Jurkat, Clone E6-1 (cell line): ENCODE measurements at regions not wholly inside any gene's neighbourhood (a gene's known extent, or its start where the extent isn't known, plus 50 kb on each side); places are given as distances from the start of the nearest gene placed in this dataset.
"Not testable (repeated sequence)": the region's sequence is repeated elsewhere in the genome, so short reads cannot be mapped to it uniquely, and the experiment has no call there.

Experiments used
- DNase-seq: peaks from one replicate; pipeline ENCODE4 v3.0.0-alpha.2; 2011; ENCODE audit warnings: low read depth, low spot score
- H3K4me3 ChIP-seq: 2 replicates; pipeline ENCODE4 v1.5.1; 2011; ENCODE audit warnings: mild to moderate bottlenecking, low read length, control low read depth, moderate library complexity

GRCh38 chr12:25677232-25677937, 124.3 kb upstream of the LMNTD1 start:
- no peak for DNase-seq
- no peak overlapping the region for H3K4me3 ChIP-seq

GRCh38 chr12:25681580-25681979, 128.5 kb upstream of the LMNTD1 start:
- no peak overlapping the region for H3K4me3 ChIP-seq
- no peak for DNase-seq

- H3K4me3 ChIP-seq: no peak overlapping the region
- no peak for DNase-seq
These were observed 129.3 kb upstream of the LMNTD1 start for GRCh38 chr12:25682421-25682820.

- DNase-seq: no peak
- no peak overlapping the region for H3K4me3 ChIP-seq
These were observed 131.0 kb upstream of the LMNTD1 start for GRCh38 chr12:25684070-25684469.

GRCh38 chr12:25686351-25686750, 133.3 kb upstream of the LMNTD1 start:
- no peak overlapping the region for H3K4me3 ChIP-seq
- DNase-seq: no peak

GRCh38 chr12:25687226-25687625, 134.1 kb upstream of the LMNTD1 start:
- no peak for DNase-seq

GRCh38 chr12:25688851-25689250, 135.8 kb upstream of the LMNTD1 start:
- H3K4me3 ChIP-seq, DNase-seq: not testable (repeated sequence)

More at GRCh38 chr12:25687226-25687625, 134.1 kb upstream of the LMNTD1 start:
- H3K4me3 ChIP-seq: no peak overlapping the region

- H3K4me3 ChIP-seq: no peak overlapping the region
- no peak for DNase-seq
These were observed 137.0 kb upstream of the LMNTD1 start for GRCh38 chr12:25689996-25690501.

GRCh38 chr12:25690996-25691864, 138.1 kb upstream of the LMNTD1 start:
- DNase-seq: no peak
- H3K4me3 ChIP-seq: no peak overlapping the region

- no peak overlapping the region for H3K4me3 ChIP-seq
- no peak for DNase-seq
These were observed 138.7 kb upstream of the LMNTD1 start for GRCh38 chr12:25691865-25692114.

GRCh38 chr12:25692115-25693035, 139.3 kb upstream of the LMNTD1 start:
- H3K4me3 ChIP-seq: no peak overlapping the region
- DNase-seq: no peak

- DNase-seq: no peak
- no peak overlapping the region for H3K4me3 ChIP-seq
These were observed 141.0 kb upstream of the LMNTD1 start for GRCh38 chr12:25694072-25694471.

GRCh38 chr12:25695574-25695973, 142.5 kb upstream of the LMNTD1 start:
- DNase-seq: no peak
- no peak overlapping the region for H3K4me3 ChIP-seq

GRCh38 chr12:25698772-25699171, 145.7 kb upstream of the LMNTD1 start:
- no peak overlapping the region for H3K4me3 ChIP-seq
- no peak for DNase-seq

GRCh38 chr12:25699454-25699853, 146.4 kb upstream of the LMNTD1 start:
- DNase-seq: no peak
- H3K4me3 ChIP-seq: no peak overlapping the region

GRCh38 chr12:25701290-25701689, 148.2 kb upstream of the LMNTD1 start:
- no peak for DNase-seq
- no peak overlapping the region for H3K4me3 ChIP-seq

- no peak overlapping the region for H3K4me3 ChIP-seq
- no peak for DNase-seq
These were observed 149.5 kb upstream of the LMNTD1 start for GRCh38 chr12:25702553-25702952.

- H3K4me3 ChIP-seq: no peak overlapping the region
- DNase-seq: no peak
These were observed 152.2 kb upstream of the LMNTD1 start for GRCh38 chr12:25705261-25705660.

GRCh38 chr12:25706646-25707045, 153.6 kb upstream of the LMNTD1 start:
- not testable (repeated sequence) for H3K4me3 ChIP-seq, DNase-seq

GRCh38 chr12:25707056-25707455, 154.0 kb upstream of the LMNTD1 start:
- H3K4me3 ChIP-seq: no peak overlapping the region
- DNase-seq: no peak
